Islet precursor cell (in vitro differentiated cells): ENCODE measurements at regions not wholly inside any gene's neighbourhood (a gene's known extent, or its start where the extent isn't known, plus 50 kb on each side); places are given as distances from the start of the nearest gene placed in this dataset.

Experiments used
- DNase-seq: peaks from one replicate; pipeline ENCODE4 v3.0.0-alpha.2; 2018

GRCh38 chr4:184528051-184528450, 53.7 kb upstream of the IRF2 start:
- DNase-seq = no peak

DNA sequence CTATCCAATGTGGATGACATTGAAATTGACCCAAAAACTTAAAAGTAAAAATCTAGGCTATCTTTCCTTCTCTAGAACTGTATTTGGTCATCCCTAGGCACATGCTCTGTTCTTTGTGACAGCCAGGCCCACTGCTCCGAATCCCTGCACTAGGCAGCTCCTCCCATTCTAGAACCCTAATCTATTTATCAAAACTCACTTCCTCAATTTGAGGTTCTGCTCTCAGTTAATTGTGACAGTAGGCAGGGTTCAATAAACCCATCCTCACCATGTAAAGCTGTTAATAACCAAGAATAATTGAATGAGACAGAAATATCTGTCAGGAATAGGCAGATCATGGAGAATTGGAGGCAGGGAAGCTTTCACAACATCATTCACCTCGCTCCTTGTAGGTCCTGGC, 51.9 kb upstream of the IRF2 start:
- DNase-seq = no peak
